ENCODE measurements at regions not wholly inside any gene's neighbourhood (a gene's known extent, or its start where the extent isn't known, plus 50 kb on each side); places are given as distances from the start of the nearest gene placed in this dataset.

GRCh38 chr22:33221568-33221967 is 163.4 kb upstream of the SYN3 start:
- 76 to 84% (median 81%) methylated on average over 3 of the region's 3 CpGs for WGBS, 3 donors
- H3K27ac ChIP-seq (ENCODE audit: low read depth in 1 of 3, low read length in 2 of 3), result no peak overlapping the region
- H3K4me3 ChIP-seq (ENCODE audit: low read depth in 1 of 3, low read length in 3 of 3), result no peak overlapping the region
- H3K27me3 ChIP-seq (ENCODE audit: control insufficient read depth in 3 of 3, insufficient read depth in 3 of 3, low read length in 3 of 3), result no peaks in the 10 kb centered on the region
- DNase-seq, result no peak
- H3K9me3 ChIP-seq (ENCODE audit: control insufficient read depth in 2 of 2, insufficient read depth in 1 of 2, low read depth in 1 of 2, low read length in 1 of 2), result no peaks in the 10 kb centered on the region
- H3K36me3 ChIP-seq (ENCODE audit: control insufficient read depth in 3 of 3, insufficient read depth in 2 of 3, low read depth in 1 of 3, low read length in 3 of 3), result no peaks in the 10 kb centered on the region
- no peak for FAIRE-seq
- no peaks in the 10 kb centered on the region for H3K4me1 ChIP-seq (ENCODE audit: control insufficient read depth in 3 of 3, insufficient read depth in 2 of 3, low read depth in 1 of 3, low read length in 2 of 3)

GRCh38 chr22:33220476-33221080 is 162.4 kb upstream of the SYN3 start:
- no peaks in the 10 kb centered on the region for H3K36me3 ChIP-seq (ENCODE audit: control insufficient read depth in 3 of 3, insufficient read depth in 2 of 3, low read depth in 1 of 3, low read length in 3 of 3)
- no peaks in the 10 kb centered on the region for H3K9me3 ChIP-seq (ENCODE audit: control insufficient read depth in 2 of 2, insufficient read depth in 1 of 2, low read depth in 1 of 2, low read length in 1 of 2)
- no peaks in the 10 kb centered on the region for H3K27me3 ChIP-seq (ENCODE audit: control insufficient read depth in 3 of 3, insufficient read depth in 3 of 3, low read length in 3 of 3)
- no peak overlapping the region for H3K27ac ChIP-seq (ENCODE audit: low read depth in 1 of 3, low read length in 2 of 3)
- no peak overlapping the region for H3K4me3 ChIP-seq (ENCODE audit: low read depth in 1 of 3, low read length in 3 of 3)
- DNase-seq (no peak), FAIRE-seq (no peak)
- no peaks in the 10 kb centered on the region for H3K4me1 ChIP-seq (ENCODE audit: control insufficient read depth in 3 of 3, insufficient read depth in 2 of 3, low read depth in 1 of 3, low read length in 2 of 3)
- 69 to 78% (median 73%) methylated on average over 5 of the region's 5 CpGs for WGBS, 3 donors

- no peaks in the 10 kb centered on the region for H3K27me3 ChIP-seq (ENCODE audit: control insufficient read depth in 3 of 3, insufficient read depth in 3 of 3, low read length in 3 of 3)
- FAIRE-seq (no peak), DNase-seq (no peak)
- no peaks in the 10 kb centered on the region for H3K9me3 ChIP-seq (ENCODE audit: control insufficient read depth in 2 of 2, insufficient read depth in 1 of 2, low read depth in 1 of 2, low read length in 1 of 2)
- H3K4me1 ChIP-seq (ENCODE audit: control insufficient read depth in 3 of 3, insufficient read depth in 2 of 3, low read depth in 1 of 3, low read length in 2 of 3), result no peaks in the 10 kb centered on the region
- no peak overlapping the region for H3K4me3 ChIP-seq (ENCODE audit: low read depth in 1 of 3, low read length in 3 of 3)
- 56 to 67% (median 63%) methylated on average over 8 of the region's 8 CpGs for WGBS, 3 donors
- no peaks in the 10 kb centered on the region for H3K36me3 ChIP-seq (ENCODE audit: control insufficient read depth in 3 of 3, insufficient read depth in 2 of 3, low read depth in 1 of 3, low read length in 3 of 3)
- H3K27ac ChIP-seq (ENCODE audit: low read depth in 1 of 3, low read length in 2 of 3), result no peak overlapping the region
Observed at GRCh38 chr22:33219648-33220384, 161.6 kb upstream of the SYN3 start.

- Histone ChIP-seq H3K36me3 (ENCODE audit: control insufficient read depth in 3 of 3, insufficient read depth in 2 of 3, low read depth in 1 of 3, low read length in 3 of 3) (no peaks in the 10 kb centered on the region), H3K27ac (ENCODE audit: low read depth in 1 of 3, low read length in 2 of 3) (no peak overlapping the region), H3K4me1 (ENCODE audit: control insufficient read depth in 3 of 3, insufficient read depth in 2 of 3, low read depth in 1 of 3, low read length in 2 of 3) (no peaks in the 10 kb centered on the region), H3K9me3 (ENCODE audit: control insufficient read depth in 2 of 2, insufficient read depth in 1 of 2, low read depth in 1 of 2, low read length in 1 of 2) (no peaks in the 10 kb centered on the region), H3K27me3 (ENCODE audit: control insufficient read depth in 3 of 3, insufficient read depth in 3 of 3, low read length in 3 of 3) (no peaks in the 10 kb centered on the region), H3K4me3 (ENCODE audit: low read depth in 1 of 3, low read length in 3 of 3) (no peak overlapping the region)
- 87 to 88% (median 87%) methylated on average over 15 of the region's 15 CpGs for WGBS, 3 donors
- FAIRE-seq (no peak), DNase-seq (no peak)
Observed at GRCh38 chr22:33213383-33214075, 155.3 kb upstream of the SYN3 start.

GRCh38 chr22:33209930-33210784 is 152.0 kb upstream of the SYN3 start:
- Histone ChIP-seq H3K4me3 (ENCODE audit: low read depth in 1 of 3, low read length in 3 of 3) (no peak overlapping the region), H3K9me3 (ENCODE audit: control insufficient read depth in 2 of 2, insufficient read depth in 1 of 2, low read depth in 1 of 2, low read length in 1 of 2) (no peaks in the 10 kb centered on the region), H3K27me3 (ENCODE audit: control insufficient read depth in 3 of 3, insufficient read depth in 3 of 3, low read length in 3 of 3) (no peaks in the 10 kb centered on the region), H3K27ac (ENCODE audit: low read depth in 1 of 3, low read length in 2 of 3) (no peak overlapping the region), H3K4me1 (ENCODE audit: control insufficient read depth in 3 of 3, insufficient read depth in 2 of 3, low read depth in 1 of 3, low read length in 2 of 3) (no peaks in the 10 kb centered on the region), H3K36me3 (ENCODE audit: control insufficient read depth in 3 of 3, insufficient read depth in 2 of 3, low read depth in 1 of 3, low read length in 3 of 3) (no peaks in the 10 kb centered on the region)
- no peak for FAIRE-seq
- peak; percentile 39 to 40 for DNase-seq
- WGBS, 3 donors, result 40 to 44% (median 41%) methylated on average over 21 of the region's 21 CpGs

- 0 to 8% (median 4%) methylated on average over 1 of the region's 1 CpG for WGBS, 3 donors
- Histone ChIP-seq H3K4me3 (ENCODE audit: low read depth in 1 of 3, low read length in 3 of 3) (no peak overlapping the region), H3K27ac (ENCODE audit: low read depth in 1 of 3, low read length in 2 of 3) (no peak overlapping the region), H3K4me1 (ENCODE audit: control insufficient read depth in 3 of 3, insufficient read depth in 2 of 3, low read depth in 1 of 3, low read length in 2 of 3) (no peaks in the 10 kb centered on the region), H3K36me3 (ENCODE audit: control insufficient read depth in 3 of 3, insufficient read depth in 2 of 3, low read depth in 1 of 3, low read length in 3 of 3) (no peaks in the 10 kb centered on the region), H3K27me3 (ENCODE audit: control insufficient read depth in 3 of 3, insufficient read depth in 3 of 3, low read length in 3 of 3) (no peaks in the 10 kb centered on the region), H3K9me3 (ENCODE audit: control insufficient read depth in 2 of 2, insufficient read depth in 1 of 2, low read depth in 1 of 2, low read length in 1 of 2) (no peaks in the 10 kb centered on the region)
- DNase-seq, result no peak
- no peak for FAIRE-seq
Observed at GRCh38 chr22:33204408-33204807, 146.2 kb upstream of the SYN3 start.

GRCh38 chr22:33202455-33202854 is 144.3 kb upstream of the SYN3 start:
- FAIRE-seq, result no peak
- H3K27ac ChIP-seq (ENCODE audit: low read depth in 1 of 3, low read length in 2 of 3), result no peak overlapping the region
- H3K4me3 ChIP-seq (ENCODE audit: low read depth in 1 of 3, low read length in 3 of 3), result no peak overlapping the region
- no peak for DNase-seq
- H3K27me3 ChIP-seq (ENCODE audit: control insufficient read depth in 3 of 3, insufficient read depth in 3 of 3, low read length in 3 of 3), result no peaks in the 10 kb centered on the region
- no peaks in the 10 kb centered on the region for H3K9me3 ChIP-seq (ENCODE audit: control insufficient read depth in 2 of 2, insufficient read depth in 1 of 2, low read depth in 1 of 2, low read length in 1 of 2)
- 6 to 28% (median 11%) methylated on average over 1 of the region's 1 CpG for WGBS, 3 donors
- H3K4me1 ChIP-seq (ENCODE audit: control insufficient read depth in 3 of 3, insufficient read depth in 2 of 3, low read depth in 1 of 3, low read length in 2 of 3), result no peaks in the 10 kb centered on the region
- no peaks in the 10 kb centered on the region for H3K36me3 ChIP-seq (ENCODE audit: control insufficient read depth in 3 of 3, insufficient read depth in 2 of 3, low read depth in 1 of 3, low read length in 3 of 3)

- Histone ChIP-seq H3K4me3 (ENCODE audit: low read depth in 1 of 3, low read length in 3 of 3) (no peak overlapping the region), H3K27me3 (ENCODE audit: control insufficient read depth in 3 of 3, insufficient read depth in 3 of 3, low read length in 3 of 3) (no peaks in the 10 kb centered on the region), H3K36me3 (ENCODE audit: control insufficient read depth in 3 of 3, insufficient read depth in 2 of 3, low read depth in 1 of 3, low read length in 3 of 3) (no peaks in the 10 kb centered on the region), H3K4me1 (ENCODE audit: control insufficient read depth in 3 of 3, insufficient read depth in 2 of 3, low read depth in 1 of 3, low read length in 2 of 3) (no peaks in the 10 kb centered on the region), H3K27ac (ENCODE audit: low read depth in 1 of 3, low read length in 2 of 3) (no peak overlapping the region), H3K9me3 (ENCODE audit: control insufficient read depth in 2 of 2, insufficient read depth in 1 of 2, low read depth in 1 of 2, low read length in 1 of 2) (no peaks in the 10 kb centered on the region)
- WGBS, 3 donors, result 60 to 74% (median 66%) methylated on average over 3 of the region's 3 CpGs
- FAIRE-seq, result no peak
- no peak for DNase-seq
Observed at GRCh38 chr22:33194529-33195077, 136.4 kb upstream of the SYN3 start.

Data from small intestine (tissue), 7 donors.